Esophagus muscularis mucosa (tissue), 4 donors: ENCODE measurements at regions not wholly inside any gene's neighbourhood (a gene's known extent, or its start where the extent isn't known, plus 50 kb on each side); places are given as distances from the start of the nearest gene placed in this dataset.

ENCODE experiments used
- CTCF ChIP-seq, 3 experiments: fragments of 200-600 bp in 2 of 3; fragments of 450-650 bp in 1 of 3; sonication (generic) in 2 of 3; IDR thresholded peaks; one replicate each; pipeline ENCODE4 v1.5.1; 2017 to 2019; ENCODE audit warnings: antibody characterized with exemption in 3 of 3, mild to moderate bottlenecking in 2 of 3, moderate library complexity in 1 of 3
- EP300 ChIP-seq: sonication (generic); formaldehyde crosslinking; IDR thresholded peaks from one replicate; pipeline ENCODE4 v1.6.1; 2017; ENCODE audit warnings: antibody characterized with exemption
- POLR2A ChIP-seq: fragments of 450-650 bp; IDR thresholded peaks from one replicate; pipeline ENCODE4 v1.6.1; 2017; ENCODE audit warnings: antibody characterized with exemption, moderate library complexity, mild to moderate bottlenecking, low read depth
- POLR2AphosphoS5 ChIP-seq, 2 donors: sonication (generic); formaldehyde crosslinking; IDR thresholded peaks; one replicate each; pipeline ENCODE4 v1.6.1; 2017; ENCODE audit warnings: antibody characterized with exemption in 2 of 2

- TF ChIP-seq CTCF (IDR thresholded peaks at IDR 0.05) (no peak), POLR2AphosphoS5 (IDR thresholded peaks at IDR 0.05) (no peak), POLR2A (no peak), EP300 (no peak)
Observed at GRCh38 chr4:147388018-147388417, 92.9 kb upstream of the EDNRA start.
